Uterus (tissue), 3 donors: ENCODE measurements at regions not wholly inside any gene's neighbourhood (a gene's known extent, or its start where the extent isn't known, plus 50 kb on each side); places are given as distances from the start of the nearest gene placed in this dataset.

Source experiments
- DNase-seq, 2 donors: peaks; one replicate each; pipeline ENCODE4 v3.0.0-alpha.2; 2019 to 2020
- H3K27ac ChIP-seq, 2 donors: fragments of 200-600 bp; sonication (generic); 1 replicate in 1 of 2; 2 replicates in 1 of 2; pipeline ENCODE4 v1.5.1; 2016 to 2018
- H3K27me3 ChIP-seq, 2 donors: fragments of 200-600 bp; sonication (generic); one replicate each; pipeline ENCODE4 v1.5.1; 2018 to 2019; ENCODE audit warnings: control low read depth in 1 of 2
- H3K36me3 ChIP-seq, 2 donors: fragments of 200-600 bp; sonication (generic); one replicate each; pipeline ENCODE4 v1.5.1; 2019; ENCODE audit warnings: control low read depth in 1 of 2
- H3K4me1 ChIP-seq, 2 donors: fragments of 200-600 bp; sonication (generic); one replicate each; pipeline ENCODE4 v1.5.1; 2018 to 2019; ENCODE audit warnings: control low read depth in 1 of 2
- H3K4me3 ChIP-seq, 2 donors: fragments of 200-600 bp; sonication (generic); 1 replicate in 1 of 2; 2 replicates in 1 of 2; pipeline ENCODE4 v1.5.1; 2018 to 2019; ENCODE audit warnings: mild to moderate bottlenecking in 1 of 2
- H3K9me3 ChIP-seq, 2 donors: fragments of 200-600 bp; sonication (generic); one replicate each; pipeline ENCODE4 v1.5.1; 2019; ENCODE audit warnings: control low read depth in 1 of 2
- CTCF ChIP-seq, 4 experiments: fragments of 200-600 bp in 2 of 4; fragments of 450-650 bp in 2 of 4; sonication (generic) in 2 of 4; IDR thresholded peaks; one replicate each; pipeline ENCODE4 v1.5.1; 2016 to 2019; ENCODE audit warnings: antibody characterized with exemption in 4 of 4, mild to moderate bottlenecking in 2 of 4, moderate library complexity in 1 of 4
- POLR2A ChIP-seq, 2 donors: fragments of 450-650 bp; IDR thresholded peaks; one replicate each; pipeline ENCODE4 v1.6.1; 2016; ENCODE audit warnings: antibody characterized with exemption in 2 of 2, mild to moderate bottlenecking in 1 of 2, moderate library complexity in 1 of 2
- intact Hi-C: fragments of 100-400 bp; cut with DNase I; formaldehyde crosslinking; loops from one replicate; pipeline ENCODE4 v1.15.1; 2023; ENCODE audit warnings: low total_unique reads
- donor health status: DM: yes; HTN: yes; CAD: no.

GRCh38 chr22:44578516-44579230 is 80.6 kb upstream of the RTL6 start:
- no peak overlapping the region for H3K4me3 ChIP-seq
- TF ChIP-seq POLR2A (IDR thresholded peaks at IDR 0.05) (no peak), CTCF (IDR thresholded peaks at IDR 0.05) (no peak)
- no peak for DNase-seq
- H3K36me3 ChIP-seq = no peaks in the 10 kb centered on the region
- no peak overlapping the region for H3K27ac ChIP-seq
- peaks cover 0 to 5% of the 10 kb centered on the region in 2 donors for H3K4me1 ChIP-seq
- intact Hi-C loops = no loop called here
- H3K27me3 ChIP-seq = no peaks in the 10 kb centered on the region
- no peaks in the 10 kb centered on the region for H3K9me3 ChIP-seq

GRCh38 chr22:44578110-44578457 is 80.1 kb upstream of the RTL6 start:
- TF ChIP-seq POLR2A (IDR thresholded peaks at IDR 0.05) (no peak), CTCF (IDR thresholded peaks at IDR 0.05) (no peak)
- Histone ChIP-seq H3K4me1 (peaks cover 0 to 5% of the 10 kb centered on the region in 2 donors), H3K4me3 (no peak overlapping the region), H3K27ac (no peak overlapping the region), H3K27me3 (no peaks in the 10 kb centered on the region), H3K36me3 (no peaks in the 10 kb centered on the region), H3K9me3 (no peaks in the 10 kb centered on the region)
- no peak for DNase-seq
- intact Hi-C loops = no loop called here

- H3K27me3 ChIP-seq = no peaks in the 10 kb centered on the region
- TF ChIP-seq CTCF (IDR thresholded peaks at IDR 0.05) = no peak
- no peak for TF ChIP-seq POLR2A (IDR thresholded peaks at IDR 0.05)
- DNase-seq = no peak
Observed at GRCh38 chr22:44577391-44578109, 79.5 kb upstream of the RTL6 start.

GRCh38 chr22:44576311-44577260 is 78.6 kb upstream of the RTL6 start:
- Histone ChIP-seq H3K4me1 (peaks cover 0 to 5% of the 10 kb centered on the region in 2 donors), H3K27me3 (no peaks in the 10 kb centered on the region), H3K27ac (no peak overlapping the region), H3K4me3 (no peak overlapping the region), H3K9me3 (no peaks in the 10 kb centered on the region), H3K36me3 (no peaks in the 10 kb centered on the region)
- intact Hi-C loops = no loop called here
- TF ChIP-seq CTCF (IDR thresholded peaks at IDR 0.05) (no peak), POLR2A (IDR thresholded peaks at IDR 0.05) (no peak)
- DNase-seq = no peak

More at GRCh38 chr22:44577391-44578109, 79.5 kb upstream of the RTL6 start:
- Histone ChIP-seq H3K27ac (no peak overlapping the region), H3K4me1 (peaks cover 0 to 5% of the 10 kb centered on the region in 2 donors), H3K9me3 (no peaks in the 10 kb centered on the region), H3K36me3 (no peaks in the 10 kb centered on the region), H3K4me3 (no peak overlapping the region)
- intact Hi-C loops = no loop called here
